ENCODE measurements at regions not wholly inside any gene's neighbourhood (a gene's known extent, or its start where the extent isn't known, plus 50 kb on each side); places are given as distances from the start of the nearest gene placed in this dataset.

DNA sequence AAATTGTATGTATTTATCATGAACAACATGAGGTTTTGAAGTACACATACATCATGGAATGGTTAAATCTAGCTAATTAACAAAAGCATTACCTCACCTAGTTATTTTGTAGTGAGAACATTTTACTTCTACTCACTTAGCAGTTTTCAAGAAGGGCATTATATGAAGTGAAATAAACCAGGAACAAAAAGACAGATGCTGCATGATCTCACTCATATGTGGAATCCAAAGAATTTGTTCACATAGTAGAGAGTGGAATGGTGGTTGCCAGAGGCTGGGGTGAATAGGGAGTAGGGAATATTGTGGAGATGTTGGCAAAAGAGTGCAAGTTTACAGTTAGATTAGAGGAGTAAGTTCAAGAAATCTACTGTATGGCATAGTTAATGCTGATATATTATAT, 292.0 kb downstream of the ASXL3 start:
- no peak overlapping the region for H3K4me3 ChIP-seq (ENCODE audit: low read depth, low read length)

DNA sequence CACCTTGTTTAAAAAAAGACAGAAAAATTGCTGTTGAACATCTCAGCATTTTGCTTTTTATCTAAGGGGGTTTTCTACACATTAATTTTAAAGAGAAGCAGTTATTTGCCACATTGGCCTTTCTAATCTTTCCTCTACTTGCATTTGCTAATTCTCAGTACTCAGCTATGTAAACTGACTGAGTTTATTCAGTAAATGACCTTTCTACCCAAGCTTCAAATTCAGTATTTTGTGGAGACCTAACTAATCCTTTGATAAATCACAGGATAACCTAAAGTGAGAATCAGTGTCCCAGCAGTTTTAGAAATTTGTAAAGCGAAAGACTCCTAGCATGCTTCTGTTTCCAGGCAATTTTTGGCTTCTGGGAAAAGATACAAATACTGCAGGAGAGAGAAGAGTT, 288.4 kb downstream of the ASXL3 start:
- no peak overlapping the region for H3K4me3 ChIP-seq (ENCODE audit: low read depth, low read length)

DNA sequence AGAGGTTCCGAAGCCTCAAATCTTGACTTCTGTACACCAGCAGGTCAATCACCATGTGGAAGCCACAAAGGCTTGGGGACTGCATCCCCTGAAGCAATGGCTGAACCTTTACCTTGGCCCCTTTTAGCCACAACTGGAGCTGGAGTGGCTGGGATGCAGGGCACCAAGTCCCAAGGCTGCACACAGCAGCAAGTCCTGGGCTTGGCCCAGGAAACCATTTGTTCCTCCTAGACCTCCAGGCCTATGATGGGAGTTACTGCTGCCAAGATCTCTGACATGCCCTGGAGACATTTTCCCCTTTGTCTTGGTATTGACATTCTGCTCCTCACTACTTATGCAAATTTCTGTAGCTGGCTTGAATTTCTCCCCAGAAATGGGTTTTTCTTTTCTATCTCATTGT, 285.9 kb downstream of the ASXL3 start:
- no peak overlapping the region for H3K4me3 ChIP-seq (ENCODE audit: low read depth, low read length)

DNA sequence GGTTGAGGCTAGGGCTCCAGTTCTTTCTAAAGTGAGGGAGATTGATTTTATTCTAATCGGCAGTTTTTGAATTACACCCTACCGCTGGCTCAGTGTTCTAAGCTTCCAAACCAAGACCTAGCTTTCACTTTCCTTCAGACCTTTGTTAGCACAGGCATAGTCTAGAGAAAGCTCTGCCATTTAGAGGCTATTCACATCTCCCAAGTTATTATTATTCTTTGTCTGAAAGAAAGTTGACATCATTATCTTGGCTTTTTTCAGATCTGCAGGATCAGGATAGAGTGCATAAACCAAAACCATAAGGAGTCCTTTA, 276.8 kb downstream of the ASXL3 start:
- no peak overlapping the region for H3K4me3 ChIP-seq (ENCODE audit: low read depth, low read length)

DNA sequence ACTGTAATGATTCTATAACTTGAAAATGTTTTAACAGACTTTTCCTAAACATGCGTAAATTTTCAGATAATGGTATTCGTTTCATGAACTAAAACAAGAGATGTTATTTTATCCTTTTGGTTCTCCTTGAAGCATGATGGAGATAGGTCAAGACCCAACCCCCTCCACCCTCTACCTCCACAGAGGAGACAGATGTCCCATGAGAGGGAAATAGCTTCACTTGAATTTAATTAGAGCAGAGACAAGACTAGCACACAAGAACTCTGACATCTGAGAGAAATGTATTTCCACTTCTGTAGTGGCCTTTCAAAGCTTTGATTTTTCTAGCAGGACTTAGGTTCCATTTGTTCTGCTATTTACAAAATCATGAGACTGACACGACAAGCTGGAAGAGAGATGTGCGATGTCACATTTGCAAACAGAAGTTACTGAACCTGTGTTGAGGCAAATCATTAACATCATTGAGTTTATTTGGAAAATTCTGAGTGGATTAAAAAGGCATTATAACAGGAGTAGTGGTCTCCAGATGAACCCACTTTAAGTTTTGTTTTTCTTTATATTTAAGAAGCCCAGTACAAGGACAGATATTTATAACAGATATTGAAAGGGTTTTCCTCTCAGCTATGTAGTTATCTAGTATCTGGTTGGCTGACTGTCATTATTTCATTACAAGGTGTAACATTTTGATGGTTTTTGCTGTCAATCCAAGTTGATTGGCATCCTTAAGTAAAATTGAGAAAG, 276.2 kb downstream of the ASXL3 start:
- H3K4me3 ChIP-seq (ENCODE audit: low read depth, low read length): no peak overlapping the region

DNA sequence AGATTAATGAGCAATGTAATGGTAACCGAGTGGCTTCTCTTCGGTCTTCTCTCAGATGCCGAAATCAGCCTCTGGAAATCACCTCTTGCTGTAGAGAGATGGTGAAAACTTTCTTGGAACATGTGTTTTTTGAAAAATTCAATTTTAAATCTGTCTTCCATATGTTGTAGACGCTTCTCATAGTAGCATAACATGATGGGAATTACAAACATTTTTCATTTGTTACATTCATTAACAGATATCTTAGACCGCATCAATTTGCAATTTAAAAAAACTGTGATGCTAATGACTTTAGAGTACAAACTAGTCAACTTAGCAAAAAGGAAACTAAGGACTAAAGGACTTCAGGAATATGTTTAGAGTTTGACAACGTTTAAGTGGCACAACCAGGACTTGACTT, 275.2 kb downstream of the ASXL3 start:
- H3K4me3 ChIP-seq (ENCODE audit: low read depth, low read length): no peak overlapping the region

DNA sequence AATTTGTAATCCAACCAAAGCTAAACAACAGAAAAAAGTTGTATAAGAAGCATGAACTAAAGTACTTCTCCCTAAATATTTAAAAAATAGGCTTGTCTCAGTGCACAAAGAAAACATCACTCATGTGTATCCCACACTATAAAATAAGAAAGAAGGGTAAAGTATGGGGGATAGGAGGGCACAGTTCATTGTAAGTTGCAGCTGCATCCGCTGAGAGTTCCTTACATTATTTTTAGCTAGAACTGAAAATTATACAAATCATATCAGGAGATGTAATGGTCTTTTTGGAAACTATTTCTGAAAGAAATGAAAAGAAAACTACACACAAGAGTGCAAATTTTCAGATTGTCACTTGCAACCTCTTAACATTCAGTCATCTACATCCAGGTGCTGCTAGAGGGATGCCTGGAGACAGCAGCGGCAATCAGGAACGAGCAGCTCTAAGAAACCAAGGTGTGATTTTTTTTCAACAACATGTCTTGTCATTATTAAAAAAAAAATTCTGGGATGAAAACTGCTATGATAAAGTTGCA, 273.6 kb downstream of the ASXL3 start:
- no peak overlapping the region for H3K4me3 ChIP-seq (ENCODE audit: low read depth, low read length)

DNA sequence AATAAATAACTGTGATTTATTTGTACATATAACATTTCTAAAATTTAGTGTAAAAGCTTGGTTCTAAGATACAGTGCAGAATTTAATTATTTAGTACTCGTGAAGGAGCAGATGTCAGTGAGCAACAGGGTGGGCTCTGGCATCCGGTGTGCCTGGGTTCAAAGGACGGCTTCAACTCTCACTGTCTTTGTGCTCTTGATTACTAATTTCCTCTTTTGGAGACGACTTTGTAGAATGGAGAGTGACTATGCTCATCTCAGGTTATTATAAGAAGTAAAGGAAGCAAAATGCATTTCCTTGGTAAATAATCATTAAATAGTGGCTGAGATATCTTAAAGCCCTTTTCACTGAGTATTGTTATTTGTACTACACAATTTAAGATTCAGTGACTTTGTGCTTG, 271.7 kb downstream of the ASXL3 start:
- no peak overlapping the region for H3K4me3 ChIP-seq (ENCODE audit: low read depth, low read length)

DNA sequence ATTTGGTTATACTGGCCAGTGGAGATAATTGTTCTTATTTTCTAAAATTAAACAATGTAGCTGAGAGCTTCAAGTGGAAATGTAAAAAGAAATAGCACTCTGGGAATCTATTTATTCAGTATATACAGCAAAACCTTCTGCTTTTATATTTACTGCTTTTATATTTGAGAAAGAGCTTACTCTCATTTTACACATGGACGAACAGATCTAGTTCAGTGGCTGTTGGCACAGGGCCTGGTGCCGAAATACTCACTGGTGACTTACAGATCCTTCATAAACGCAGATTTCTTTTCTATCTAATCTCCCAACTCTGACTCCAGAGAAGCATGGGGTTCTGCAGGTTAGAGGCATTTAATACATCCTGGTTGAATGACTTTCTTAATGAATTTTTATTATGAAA, 266.2 kb downstream of the ASXL3 start:
- H3K4me3 ChIP-seq (ENCODE audit: low read depth, low read length): no peak overlapping the region

DNA sequence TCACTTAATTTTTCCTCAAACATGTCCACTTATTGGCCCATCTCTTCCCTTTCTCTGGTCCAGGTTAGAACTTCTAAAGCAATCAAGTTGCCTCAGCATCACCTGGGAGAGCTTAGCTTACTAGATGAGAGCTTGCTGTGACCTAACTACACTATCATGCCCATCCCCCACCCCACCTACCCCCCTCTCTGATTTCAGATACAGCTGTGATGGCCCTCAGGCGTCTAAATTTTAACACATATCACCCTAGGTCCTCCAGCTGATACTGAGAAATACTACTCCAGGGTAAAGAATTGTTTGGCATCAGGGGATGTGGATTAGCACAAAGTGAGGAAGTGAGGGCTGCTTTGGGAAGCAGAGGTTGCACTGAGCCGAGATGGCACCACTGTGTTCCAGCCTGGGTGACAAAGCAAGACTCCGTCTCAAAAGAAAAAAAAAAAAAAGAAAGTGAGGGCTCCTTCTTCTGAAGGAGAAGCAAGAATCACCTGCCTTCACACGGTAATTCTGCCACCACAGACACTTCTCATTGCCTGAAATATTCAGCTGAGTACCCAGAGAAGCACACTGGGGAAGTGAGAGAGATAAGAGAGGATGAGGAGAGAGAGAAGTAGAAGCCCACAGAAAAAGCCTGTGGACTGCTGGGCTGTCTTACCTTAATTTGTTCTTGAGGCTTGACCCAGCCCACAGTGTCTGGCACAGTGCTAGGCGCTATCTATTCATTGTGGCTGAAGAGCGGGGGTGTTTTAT, 263.4 kb downstream of the ASXL3 start:
- no peak overlapping the region for H3K4me3 ChIP-seq (ENCODE audit: low read depth, low read length)

DNA sequence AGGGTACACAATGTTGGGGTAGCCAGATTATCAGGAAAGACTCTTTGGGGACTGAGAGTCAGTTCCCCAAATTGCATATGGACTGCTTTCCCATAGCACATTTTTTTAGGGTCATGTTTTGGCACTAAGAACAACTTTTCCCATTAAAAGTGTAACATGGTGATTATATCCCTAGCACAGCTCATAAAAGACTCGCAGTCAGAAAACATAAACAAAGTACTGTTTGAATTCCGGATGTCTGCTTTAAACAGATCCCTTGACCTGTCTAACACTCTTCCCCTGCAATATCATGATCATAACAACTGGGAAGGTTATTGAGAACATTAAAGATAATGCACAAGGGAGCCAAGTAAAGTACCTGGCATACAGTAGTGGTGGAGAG, 262.2 kb downstream of the ASXL3 start:
- no peak overlapping the region for H3K4me3 ChIP-seq (ENCODE audit: low read depth, low read length)

DNA sequence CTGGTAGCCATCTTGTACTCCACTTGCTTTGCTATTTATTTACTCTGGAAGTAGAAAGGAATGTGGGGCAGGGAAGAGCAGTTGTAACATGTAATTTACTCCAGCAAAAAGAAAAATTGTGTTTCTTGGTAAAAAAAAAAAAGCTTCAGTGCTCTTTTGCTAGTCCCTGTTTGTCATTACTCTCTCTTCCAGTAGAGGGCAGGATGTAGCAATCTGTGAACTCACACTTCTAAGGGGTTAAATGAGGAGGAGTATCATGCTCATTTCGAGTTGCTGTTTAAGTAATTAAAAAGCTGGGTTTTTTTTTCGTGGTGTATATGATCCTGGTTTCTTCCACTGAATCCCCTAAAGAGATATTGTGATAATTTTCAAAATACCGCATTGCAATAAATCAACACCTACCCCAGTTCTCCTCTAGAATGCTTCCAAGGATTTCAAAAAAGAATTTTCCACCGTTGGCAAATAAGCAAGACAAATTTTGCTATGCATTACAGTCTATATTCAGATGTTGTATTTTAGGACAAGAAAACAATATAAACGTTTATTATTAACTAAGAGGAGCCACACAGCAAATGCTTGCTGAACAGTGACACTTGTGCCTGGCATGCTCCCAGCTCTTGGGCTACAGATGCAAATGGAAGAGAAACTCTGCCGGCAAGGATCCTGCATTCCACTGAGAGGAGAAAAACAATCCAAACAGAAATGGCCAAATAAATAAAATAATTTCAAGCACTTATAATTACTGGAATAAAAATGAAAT, 261.6 kb downstream of the ASXL3 start:
- H3K4me3 ChIP-seq (ENCODE audit: low read depth, low read length): no peak overlapping the region

DNA sequence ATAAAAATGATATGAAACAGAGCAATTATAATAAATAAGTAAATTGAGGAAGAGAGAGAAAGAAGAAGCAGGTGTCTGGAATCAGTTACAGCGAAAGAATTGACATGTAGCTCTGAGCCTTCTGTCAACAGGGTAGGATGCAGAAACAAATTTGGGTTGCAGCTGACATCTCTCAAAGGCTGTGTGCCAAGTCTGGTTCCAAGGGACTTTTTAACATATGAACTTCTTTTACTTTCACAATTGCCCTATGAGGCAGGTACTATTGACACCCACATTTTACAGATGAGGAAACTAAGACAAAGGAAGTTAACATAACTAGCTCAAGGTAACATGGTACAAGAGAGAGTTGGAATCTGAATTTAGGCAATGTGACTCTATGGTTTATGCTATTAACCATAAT, 260.0 kb downstream of the ASXL3 start:
- no peak overlapping the region for H3K4me3 ChIP-seq (ENCODE audit: low read depth, low read length)

DNA sequence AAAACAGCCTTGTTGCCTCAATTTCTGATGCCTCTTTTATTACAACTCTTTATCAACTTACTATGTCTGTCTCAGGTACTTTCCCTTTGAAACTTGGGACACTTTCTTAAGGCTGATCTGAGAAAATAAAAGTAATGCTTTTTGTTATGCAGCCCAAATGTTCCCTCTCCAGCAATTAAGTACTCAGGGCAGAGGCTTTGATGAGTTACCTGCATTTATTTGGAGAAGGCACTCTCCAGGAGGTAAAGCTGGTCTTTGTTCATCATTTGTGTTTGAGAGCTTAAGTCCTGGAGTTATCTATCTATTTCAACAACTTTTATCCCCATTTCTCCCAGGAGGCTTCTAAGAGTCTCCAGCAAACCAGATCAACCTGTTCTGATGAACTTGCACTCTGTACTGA, 259.2 kb downstream of the ASXL3 start:
- no peak overlapping the region for H3K4me3 ChIP-seq (ENCODE audit: low read depth, low read length)

DNA sequence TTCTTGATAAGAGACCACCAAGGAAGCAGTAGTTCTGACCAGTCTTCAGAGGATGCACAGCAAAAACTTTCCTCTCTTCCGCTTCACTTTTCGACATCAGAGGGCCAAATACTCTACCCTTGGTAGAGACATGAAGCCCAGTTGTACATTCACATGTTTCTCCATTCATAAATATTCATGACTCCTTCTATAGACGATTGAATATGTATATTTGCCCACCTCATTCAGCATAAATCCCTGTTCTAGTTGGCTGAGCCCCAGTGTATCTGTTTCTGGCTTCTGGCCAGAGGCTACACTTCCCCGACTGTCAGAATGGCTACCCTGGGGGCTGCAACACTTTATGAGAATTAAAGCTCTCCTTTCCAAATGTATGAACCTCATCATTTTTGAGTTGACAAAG, 258.5 kb downstream of the ASXL3 start:
- H3K4me3 ChIP-seq (ENCODE audit: low read depth, low read length): no peak overlapping the region

DNA sequence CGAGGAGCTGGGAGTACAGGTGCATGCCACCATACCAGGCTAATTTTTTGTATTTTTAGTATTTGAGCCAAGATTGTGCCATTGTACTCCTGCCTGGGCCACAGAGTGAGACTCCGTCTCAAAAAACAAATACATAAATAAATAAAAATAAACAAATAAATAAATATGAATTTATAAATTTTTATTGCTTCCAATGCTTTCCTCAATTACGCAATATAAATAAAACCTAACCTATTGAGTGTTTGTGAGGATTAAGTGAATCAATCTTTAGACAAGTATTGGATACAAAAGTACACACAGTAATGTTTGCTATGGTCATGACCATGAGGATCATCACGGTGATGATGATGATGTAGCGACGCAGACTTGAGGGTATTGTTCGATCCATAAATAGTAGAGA, 257.4 kb downstream of the ASXL3 start:
- no peak overlapping the region for H3K4me3 ChIP-seq (ENCODE audit: low read depth, low read length)

DNA sequence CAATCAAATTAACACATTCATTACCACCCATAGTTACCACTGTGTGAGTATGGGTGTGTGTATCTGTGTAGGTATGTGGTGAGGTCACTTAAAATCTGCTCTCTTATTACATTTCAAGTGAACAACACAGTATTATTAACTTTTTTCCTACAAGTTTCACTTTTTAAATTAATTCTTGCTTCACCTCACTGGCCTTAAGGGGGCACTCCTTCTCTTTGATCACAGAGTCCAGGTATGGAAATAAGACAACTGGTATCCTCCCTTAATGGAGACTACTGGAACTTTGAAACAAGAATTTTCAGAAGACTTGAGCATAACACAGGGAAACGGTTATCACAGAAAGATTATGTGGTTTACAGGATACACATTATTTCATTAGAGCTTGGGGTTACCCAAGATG, 255.8 kb downstream of the ASXL3 start:
- no peak overlapping the region for H3K4me3 ChIP-seq (ENCODE audit: low read depth, low read length)

DNA sequence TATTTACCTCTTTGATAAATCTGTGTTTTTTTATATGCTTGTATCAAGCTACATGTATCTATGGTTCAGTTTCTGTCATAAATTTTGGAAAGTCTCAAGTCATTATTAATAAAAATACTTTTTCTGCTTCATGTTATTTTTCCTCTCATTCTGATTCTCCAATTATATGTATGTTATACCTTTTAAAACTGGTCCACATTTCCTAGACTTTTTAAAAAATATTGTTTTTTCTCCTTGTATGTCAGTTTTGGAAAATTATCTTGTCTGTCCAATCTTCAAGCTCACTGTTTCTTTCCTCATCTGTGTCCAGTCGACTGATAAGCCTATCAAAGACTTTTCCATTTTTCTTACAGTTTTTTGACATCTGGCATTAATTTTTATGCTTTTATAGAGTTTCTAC, 253.4 kb downstream of the ASXL3 start:
- no peak overlapping the region for H3K4me3 ChIP-seq (ENCODE audit: low read depth, low read length)

DNA sequence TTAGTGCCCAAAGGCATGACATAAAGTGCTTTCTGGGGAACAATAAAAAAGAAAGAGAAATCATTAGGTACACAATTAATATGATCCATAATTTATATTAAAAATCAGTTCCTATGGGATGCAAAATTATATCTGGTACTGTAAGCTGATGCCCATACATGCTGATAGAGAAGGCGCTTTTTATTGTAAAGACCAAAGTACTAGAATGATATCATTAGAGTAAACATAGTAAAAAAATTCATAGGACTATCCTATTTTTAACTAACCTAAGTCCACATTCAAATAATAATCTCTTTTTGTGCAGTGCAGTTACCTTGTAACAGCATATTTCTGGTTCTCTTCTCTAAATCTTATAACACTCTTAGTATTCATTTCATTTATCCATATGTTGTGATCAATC, 252.2 kb downstream of the ASXL3 start:
- no peak overlapping the region for H3K4me3 ChIP-seq (ENCODE audit: low read depth, low read length)

DNA sequence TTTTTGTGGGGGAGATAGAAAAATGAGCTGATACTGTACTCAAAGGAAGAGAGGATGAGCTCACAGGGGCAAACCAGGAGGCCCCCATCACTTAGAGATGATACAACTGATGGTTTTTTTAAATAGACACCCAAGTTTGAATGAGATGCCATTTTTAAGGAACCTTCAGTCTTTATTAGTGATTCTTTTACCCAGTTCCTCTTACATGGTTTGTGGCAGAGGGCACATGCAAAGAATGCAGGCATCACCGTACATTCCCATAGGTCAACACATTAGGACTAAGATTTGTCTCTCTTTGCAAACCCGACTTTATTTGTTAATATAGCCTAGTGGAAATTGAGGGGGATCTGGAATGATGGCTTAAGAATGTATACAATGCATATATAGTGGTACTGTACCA, 250.9 kb downstream of the ASXL3 start:
- H3K4me3 ChIP-seq (ENCODE audit: low read depth, low read length): no peak overlapping the region

DNA sequence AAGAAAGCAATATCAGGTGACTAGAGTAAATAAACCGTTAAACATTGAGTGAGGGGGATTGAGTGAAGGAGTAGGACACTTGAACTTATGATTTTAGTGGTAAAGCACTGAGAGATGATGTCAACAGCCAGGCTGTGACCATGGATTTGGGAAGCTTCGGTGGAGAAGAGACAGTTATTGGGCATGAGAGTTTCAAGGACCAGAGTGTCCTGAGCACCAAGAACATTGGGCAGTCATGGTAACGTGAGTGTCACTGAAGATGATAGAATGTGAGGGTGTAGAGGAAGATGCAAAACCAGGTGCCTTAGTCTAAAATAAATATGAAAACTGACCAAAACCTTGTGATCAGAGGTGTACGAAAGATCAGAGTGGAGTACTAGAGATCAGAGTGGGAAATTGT, 248.1 kb downstream of the ASXL3 start:
- no peak overlapping the region for H3K4me3 ChIP-seq (ENCODE audit: low read depth, low read length)

DNA sequence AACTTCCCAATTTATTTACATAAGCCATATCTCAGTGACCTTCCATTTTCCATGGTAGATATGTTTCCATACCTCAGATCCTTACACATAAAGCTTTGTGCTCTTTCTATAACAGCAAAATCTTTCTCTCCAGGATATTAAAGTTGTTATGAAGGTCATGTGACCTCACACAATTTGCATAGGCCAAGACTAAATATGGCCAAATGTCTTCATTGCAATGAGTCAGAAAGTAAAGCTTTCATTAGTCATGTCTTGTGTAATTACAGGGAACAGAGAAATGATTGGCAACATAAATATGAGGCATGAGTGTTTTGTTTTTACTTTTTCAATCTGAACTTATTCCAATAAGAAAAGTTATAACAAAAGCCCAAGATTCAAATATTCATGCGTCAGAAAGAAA, 243.5 kb downstream of the ASXL3 start:
- no peak overlapping the region for H3K4me3 ChIP-seq (ENCODE audit: low read depth, low read length)

Measured in iPS-11a (cell line).